Activated T-cell treated with anti-CD3 and anti-CD28 coated beads, Interleukin-2, amount 50 U/mL, for 48 hours (primary cell): ENCODE measurements at regions not wholly inside any gene's neighbourhood (a gene's known extent, or its start where the extent isn't known, plus 50 kb on each side); places are given as distances from the start of the nearest gene placed in this dataset.
"Not testable (repeated sequence)": the region's sequence is repeated elsewhere in the genome, so short reads cannot be mapped to it uniquely, and the experiment has no call there.

ENCODE experiments used
- DNase-seq, 2 experiments: peaks; one replicate each; pipeline ENCODE4 v3.0.0-alpha.2; 2020

GRCh38 chr2:113386780-113387433, 50.6 kb upstream of the ZNG1B start:
- not testable (repeated sequence) for DNase-seq

- not testable (repeated sequence) for DNase-seq
Measured at GRCh38 chr2:113379621-113380020, 57.9 kb upstream of the ZNG1B start.

GRCh38 chr2:113376913-113377445, 60.5 kb upstream of the ZNG1B start:
- no peak for DNase-seq

- no peak for DNase-seq
Measured at GRCh38 chr2:113376253-113376912, 61.1 kb upstream of the ZNG1B start.

GRCh38 chr2:113374857-113375256, 62.6 kb upstream of the ZNG1B start:
- DNase-seq: not testable (repeated sequence)

GRCh38 chr2:113372258-113372834, 65.1 kb upstream of the ZNG1B start:
- DNase-seq: not testable (repeated sequence)

- peak; percentile 70 to 76 for DNase-seq
Measured at GRCh38 chr2:113370478-113371091, 66.9 kb upstream of the ZNG1B start.

- no peak for DNase-seq
Measured at GRCh38 chr2:113370030-113370429, 67.5 kb upstream of the ZNG1B start.

GRCh38 chr2:113368581-113368980, 68.9 kb upstream of the ZNG1B start:
- DNase-seq: not testable (repeated sequence)

- DNase-seq: not testable (repeated sequence)
Measured at GRCh38 chr2:113366821-113367220, 70.7 kb upstream of the ZNG1B start.

- not testable (repeated sequence) for DNase-seq
Measured at GRCh38 chr2:113365791-113366190, 71.7 kb upstream of the ZNG1B start.

GRCh38 chr2:113365290-113365689, 72.2 kb upstream of the ZNG1B start:
- DNase-seq: not testable (repeated sequence)

GRCh38 chr2:113361051-113361450, 76.4 kb upstream of the ZNG1B start:
- DNase-seq: no peak

GRCh38 chr2:113357071-113357470, 78.3 kb upstream of the PAX8 start:
- DNase-seq: no peak

- DNase-seq: not testable (repeated sequence)
Measured at GRCh38 chr2:113356284-113356683, 77.6 kb upstream of the PAX8 start.

GRCh38 chr2:113355339-113356015, 76.8 kb upstream of the PAX8 start:
- not testable (repeated sequence) for DNase-seq

- DNase-seq: no peak
Measured at GRCh38 chr2:113351375-113352355, 72.9 kb upstream of the PAX8 start.

GRCh38 chr2:113343800-113344199, 65.1 kb upstream of the PAX8 start:
- not testable (repeated sequence) for DNase-seq

GRCh38 chr2:113342650-113343049, 63.9 kb upstream of the PAX8 start:
- DNase-seq: no peak

GRCh38 chr2:113341870-113342253, 63.1 kb upstream of the PAX8 start:
- not testable (repeated sequence) for DNase-seq

- DNase-seq: no peak
Measured at GRCh38 chr2:113341191-113341869, 62.6 kb upstream of the PAX8 start.
